ENCODE measurements at regions not wholly inside any gene's neighbourhood (a gene's known extent, or its start where the extent isn't known, plus 50 kb on each side); places are given as distances from the start of the nearest gene placed in this dataset.
"Not testable (repeated sequence)": the region's sequence is repeated elsewhere in the genome, so short reads cannot be mapped to it uniquely, and the experiment has no call there.

DNA sequence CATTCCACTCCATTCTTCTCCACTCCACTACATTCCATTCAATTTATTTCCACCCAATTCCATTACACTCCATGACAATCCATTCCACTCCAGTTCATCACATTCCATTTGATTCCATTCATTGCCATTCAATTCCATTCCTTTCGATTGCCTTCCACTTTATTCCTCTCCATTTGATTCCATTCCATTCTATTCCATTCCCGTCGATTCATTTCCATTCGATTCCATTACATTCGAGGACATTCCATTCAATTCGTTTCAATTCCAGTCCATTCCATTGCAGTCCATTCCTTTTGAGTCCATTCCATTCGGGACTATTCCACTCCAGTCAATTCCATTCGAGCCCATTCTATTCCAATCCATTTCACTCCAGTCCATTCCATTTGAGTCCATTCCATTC, 2577.8 kb upstream of the TPTE start:
- H3K36me3 ChIP-seq (ENCODE audit: control insufficient read depth in 2 of 2, extremely low read depth in 1 of 2, insufficient read depth in 2 of 2, low read length in 2 of 2); DNase-seq (ENCODE audit: low read depth, low spot score); H3K4me2 ChIP-seq (ENCODE audit: control insufficient read depth, extremely low read depth, insufficient read depth, low read depth, low read length); H3K4me3 ChIP-seq (ENCODE audit: control insufficient read depth in 2 of 3, extremely low read depth in 1 of 3, insufficient read depth in 2 of 3, low read depth in 1 of 3, low read length in 3 of 3); FAIRE-seq; H3K9me1 ChIP-seq (ENCODE audit: control insufficient read depth, extremely low read depth, insufficient read depth, low read length); H3K9ac ChIP-seq (ENCODE audit: control insufficient read depth, extremely low read depth, insufficient read depth, low read length); H3K27ac ChIP-seq (ENCODE audit: control insufficient read depth, insufficient read depth, low read length); H2AFZ ChIP-seq (ENCODE audit: control insufficient read depth, low read length); H4K20me1 ChIP-seq (ENCODE audit: control insufficient read depth, extremely low read depth, insufficient read depth, low read length); dilution Hi-C loops (cut with MboI; ENCODE audit: extremely low pct_ligation_motif_present, low sequenced_read_pairs); H3K79me2 ChIP-seq (ENCODE audit: control insufficient read depth, insufficient read depth, low read length); H3K4me1 ChIP-seq (ENCODE audit: control insufficient read depth, extremely low read depth, insufficient read depth, low read length); H3K27me3 ChIP-seq (ENCODE audit: control insufficient read depth, extremely low read depth, insufficient read depth, low read length): not testable (repeated sequence)
- peaks cover 55% of the 10 kb centered on the region for H3K9me3 ChIP-seq (ENCODE audit: control insufficient read depth, low read depth, low read length)

DNA sequence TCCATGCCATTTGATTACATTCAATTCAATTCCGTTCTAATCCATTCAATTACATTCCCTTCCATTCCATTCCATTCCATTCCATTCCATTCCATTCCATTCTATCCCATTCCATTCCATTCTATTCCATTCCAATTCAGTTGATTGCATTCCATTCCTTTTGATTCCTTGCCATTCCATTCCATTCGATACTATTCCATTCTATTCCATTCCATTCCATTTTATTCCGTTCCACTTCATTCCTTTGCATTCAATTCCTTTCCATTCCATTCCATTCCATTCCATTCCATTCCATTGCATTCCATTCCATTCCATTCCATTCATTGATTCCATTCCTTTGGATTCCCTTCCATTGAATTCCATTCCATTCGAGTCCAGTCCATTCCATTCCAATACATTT, 2574.0 kb upstream of the TPTE start:
- Histone ChIP-seq H3K36me3 (ENCODE audit: control insufficient read depth in 2 of 2, extremely low read depth in 1 of 2, insufficient read depth in 2 of 2, low read length in 2 of 2) (no peaks in the 10 kb centered on the region), H4K20me1 (ENCODE audit: control insufficient read depth, extremely low read depth, insufficient read depth, low read length) (no peaks in the 10 kb centered on the region), H3K9me3 (ENCODE audit: control insufficient read depth, low read depth, low read length) (peaks cover 70% of the 10 kb centered on the region), H3K9me1 (ENCODE audit: control insufficient read depth, extremely low read depth, insufficient read depth, low read length) (no peaks in the 10 kb centered on the region), H3K79me2 (ENCODE audit: control insufficient read depth, insufficient read depth, low read length) (no peaks in the 10 kb centered on the region), H2AFZ (ENCODE audit: control insufficient read depth, low read length) (no peak overlapping the region), H3K4me3 (ENCODE audit: control insufficient read depth in 2 of 3, extremely low read depth in 1 of 3, insufficient read depth in 2 of 3, low read depth in 1 of 3, low read length in 3 of 3) (no peak overlapping the region), H3K4me1 (ENCODE audit: control insufficient read depth, extremely low read depth, insufficient read depth, low read length) (no peaks in the 10 kb centered on the region), H3K9ac (ENCODE audit: control insufficient read depth, extremely low read depth, insufficient read depth, low read length) (no peak overlapping the region), H3K27ac (ENCODE audit: control insufficient read depth, insufficient read depth, low read length) (no peak overlapping the region), H3K4me2 (ENCODE audit: control insufficient read depth, extremely low read depth, insufficient read depth, low read depth, low read length) (no peak overlapping the region), H3K27me3 (ENCODE audit: control insufficient read depth, extremely low read depth, insufficient read depth, low read length) (no peaks in the 10 kb centered on the region)
- dilution Hi-C loops (cut with MboI; ENCODE audit: extremely low pct_ligation_motif_present, low sequenced_read_pairs): no loop called here
- TF ChIP-seq EZH2 (IDR thresholded peaks at IDR 0.05; ENCODE audit: low read length): no peak
- TF ChIP-seq, protein P1, sequence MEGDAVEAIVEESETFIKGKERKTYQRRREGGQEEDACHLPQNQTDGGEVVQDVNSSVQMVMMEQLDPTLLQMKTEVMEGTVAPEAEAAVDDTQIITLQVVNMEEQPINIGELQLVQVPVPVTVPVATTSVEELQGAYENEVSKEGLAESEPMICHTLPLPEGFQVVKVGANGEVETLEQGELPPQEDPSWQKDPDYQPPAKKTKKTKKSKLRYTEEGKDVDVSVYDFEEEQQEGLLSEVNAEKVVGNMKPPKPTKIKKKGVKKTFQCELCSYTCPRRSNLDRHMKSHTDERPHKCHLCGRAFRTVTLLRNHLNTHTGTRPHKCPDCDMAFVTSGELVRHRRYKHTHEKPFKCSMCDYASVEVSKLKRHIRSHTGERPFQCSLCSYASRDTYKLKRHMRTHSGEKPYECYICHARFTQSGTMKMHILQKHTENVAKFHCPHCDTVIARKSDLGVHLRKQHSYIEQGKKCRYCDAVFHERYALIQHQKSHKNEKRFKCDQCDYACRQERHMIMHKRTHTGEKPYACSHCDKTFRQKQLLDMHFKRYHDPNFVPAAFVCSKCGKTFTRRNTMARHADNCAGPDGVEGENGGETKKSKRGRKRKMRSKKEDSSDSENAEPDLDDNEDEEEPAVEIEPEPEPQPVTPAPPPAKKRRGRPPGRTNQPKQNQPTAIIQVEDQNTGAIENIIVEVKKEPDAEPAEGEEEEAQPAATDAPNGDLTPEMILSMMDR (optimal IDR thresholded peaks at IDR 0.05 in 1 of 3, IDR thresholded peaks at IDR 0.05 in 1 of 3, conservative IDR thresholded peaks at IDR 0.05 in 1 of 3; ENCODE audit: extremely low read depth in 1 of 3, insufficient read depth in 2 of 3, low read length in 3 of 3): no peak
- FAIRE-seq (no peak), DNase-seq (ENCODE audit: low read depth, low spot score) (no peak)

DNA sequence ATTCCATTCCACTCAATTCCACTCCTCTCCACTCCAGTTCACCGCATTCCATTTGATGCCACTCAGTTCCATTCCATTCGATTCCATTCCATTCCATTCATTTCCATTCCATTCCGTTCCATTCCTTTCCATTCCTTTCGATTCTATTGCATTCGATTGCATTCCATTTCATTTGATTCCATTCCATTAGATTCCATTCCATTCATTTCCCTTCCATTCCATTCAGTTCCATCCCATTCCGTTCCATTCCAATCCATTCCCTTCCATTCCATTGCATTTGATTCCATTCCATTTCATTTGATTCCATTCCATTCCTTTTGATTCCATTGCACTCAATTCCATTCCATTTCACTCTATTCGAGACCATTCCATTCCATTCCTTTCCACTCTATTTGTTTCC, 2572.7 kb upstream of the TPTE start:
- H3K36me3 ChIP-seq (ENCODE audit: control insufficient read depth in 2 of 2, extremely low read depth in 1 of 2, insufficient read depth in 2 of 2, low read length in 2 of 2); DNase-seq (ENCODE audit: low read depth, low spot score); H3K4me2 ChIP-seq (ENCODE audit: control insufficient read depth, extremely low read depth, insufficient read depth, low read depth, low read length); H3K4me3 ChIP-seq (ENCODE audit: control insufficient read depth in 2 of 3, extremely low read depth in 1 of 3, insufficient read depth in 2 of 3, low read depth in 1 of 3, low read length in 3 of 3); H3K79me2 ChIP-seq (ENCODE audit: control insufficient read depth, insufficient read depth, low read length); H3K9me1 ChIP-seq (ENCODE audit: control insufficient read depth, extremely low read depth, insufficient read depth, low read length); H3K27ac ChIP-seq (ENCODE audit: control insufficient read depth, insufficient read depth, low read length); FAIRE-seq; H4K20me1 ChIP-seq (ENCODE audit: control insufficient read depth, extremely low read depth, insufficient read depth, low read length); H3K9ac ChIP-seq (ENCODE audit: control insufficient read depth, extremely low read depth, insufficient read depth, low read length); H2AFZ ChIP-seq (ENCODE audit: control insufficient read depth, low read length); H3K4me1 ChIP-seq (ENCODE audit: control insufficient read depth, extremely low read depth, insufficient read depth, low read length); dilution Hi-C loops (cut with MboI; ENCODE audit: extremely low pct_ligation_motif_present, low sequenced_read_pairs); H3K27me3 ChIP-seq (ENCODE audit: control insufficient read depth, extremely low read depth, insufficient read depth, low read length): not testable (repeated sequence)
- H3K9me3 ChIP-seq (ENCODE audit: control insufficient read depth, low read depth, low read length): peaks cover 70% of the 10 kb centered on the region

DNA sequence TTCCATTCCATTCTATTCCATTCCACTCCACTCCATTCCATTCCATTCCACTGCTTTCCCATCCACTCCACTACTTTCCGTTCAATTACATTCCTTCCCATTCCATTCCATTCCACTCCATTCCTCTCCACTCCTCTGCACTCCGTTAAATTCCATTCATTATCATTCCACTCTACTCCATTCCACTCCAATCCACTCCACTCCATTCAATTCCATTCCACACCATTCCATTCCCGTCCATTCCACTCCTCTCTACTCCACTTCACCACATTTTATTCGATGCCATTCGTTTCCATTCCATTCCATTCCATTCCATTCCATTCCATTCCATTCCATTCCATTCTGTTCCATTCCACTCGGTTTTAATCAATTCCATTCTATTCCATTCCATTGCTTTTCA, 2571.5 kb upstream of the TPTE start:
- dilution Hi-C loops (cut with MboI; ENCODE audit: extremely low pct_ligation_motif_present, low sequenced_read_pairs); FAIRE-seq; H3K27me3 ChIP-seq (ENCODE audit: control insufficient read depth, extremely low read depth, insufficient read depth, low read length): not testable (repeated sequence)

More for the DNA sequence above, 2571.5 kb upstream of the TPTE start:
- H2AFZ ChIP-seq (ENCODE audit: control insufficient read depth, low read length); H3K4me1 ChIP-seq (ENCODE audit: control insufficient read depth, extremely low read depth, insufficient read depth, low read length); H3K79me2 ChIP-seq (ENCODE audit: control insufficient read depth, insufficient read depth, low read length); H3K4me3 ChIP-seq (ENCODE audit: control insufficient read depth in 2 of 3, extremely low read depth in 1 of 3, insufficient read depth in 2 of 3, low read depth in 1 of 3, low read length in 3 of 3); H3K9me1 ChIP-seq (ENCODE audit: control insufficient read depth, extremely low read depth, insufficient read depth, low read length); H4K20me1 ChIP-seq (ENCODE audit: control insufficient read depth, extremely low read depth, insufficient read depth, low read length); H3K4me2 ChIP-seq (ENCODE audit: control insufficient read depth, extremely low read depth, insufficient read depth, low read depth, low read length); H3K9ac ChIP-seq (ENCODE audit: control insufficient read depth, extremely low read depth, insufficient read depth, low read length); DNase-seq (ENCODE audit: low read depth, low spot score); H3K27ac ChIP-seq (ENCODE audit: control insufficient read depth, insufficient read depth, low read length); H3K36me3 ChIP-seq (ENCODE audit: control insufficient read depth in 2 of 2, extremely low read depth in 1 of 2, insufficient read depth in 2 of 2, low read length in 2 of 2): not testable (repeated sequence)
- peaks cover 68% of the 10 kb centered on the region for H3K9me3 ChIP-seq (ENCODE audit: control insufficient read depth, low read depth, low read length)

All from keratinocyte (primary cell).